B cell (primary cell): ENCODE measurements at regions not wholly inside any gene's neighbourhood (a gene's known extent, or its start where the extent isn't known, plus 50 kb on each side); places are given as distances from the start of the nearest gene placed in this dataset.

Experiments
- ATAC-seq: fragments of 200-7000 bp; cut with Tn5 transposase; one replicate; pipeline ENCODE4 v1.10.0; 2021; ENCODE audit warnings: low read depth, mild to moderate bottlenecking, moderate number of reproducible peaks, moderate library complexity
- CTCF ChIA-PET: fragments of 350-600 bp; sonication (Branson Sonifier 250); formaldehyde crosslinking; loops from one replicate; lab custom pipeline; 2021; ENCODE audit warnings: antibody characterized with exemption, inconsistent platforms; lab: Charles Lee
- POLR2A ChIA-PET: fragments of 350-600 bp; sonication (Branson Sonifier 250); formaldehyde crosslinking; loops from one replicate; lab custom pipeline; 2021; ENCODE audit warnings: antibody characterized with exemption; lab: Charles Lee
- DNase-seq: peaks from one replicate; pipeline ENCODE4 v3.0.0; 2013
- H2AFZ ChIP-seq: 2 replicates; pipeline ENCODE4 v1.6.1; 2012; ENCODE audit warnings: mild to moderate bottlenecking, low read depth, low read length; ENCODE audit not compliant: insufficient read depth, poor library complexity, severe bottlenecking
- H3K27ac ChIP-seq, 2 donors: 1 replicate in 1 of 2; 2 replicates in 1 of 2; pipeline ENCODE4 v1.5.1; 2012 to 2013; ENCODE audit warnings: low read length in 2 of 2, mild to moderate bottlenecking in 2 of 2, moderate library complexity in 1 of 2
- H3K27me3 ChIP-seq, 4 experiments: fragments of 200-600 bp in 1 of 4; sonication (generic) in 1 of 4; replicated peaks in 1 of 4; 1 replicate in 2 of 4; 2 replicates in 2 of 4; pipeline versions ENCODE4 v1.6.1 to v1.7.0; 2013 to 2016; ENCODE audit warnings: low read length in 3 of 4, mild to moderate bottlenecking in 2 of 4, mixed read lengths in 1 of 4, moderate library complexity in 1 of 4; ENCODE audit not compliant: insufficient read depth in 4 of 4, control insufficient read depth in 3 of 4; ENCODE audit errors: control extremely low read depth in 1 of 4
- H3K36me3 ChIP-seq, 2 experiments: replicated peaks in 1 of 2; 1 replicate in 1 of 2; 2 replicates in 1 of 2; pipeline versions ENCODE4 v1.6.1 to v1.7.1; 2013; ENCODE audit warnings: low read length in 1 of 2; ENCODE audit not compliant: insufficient read depth in 2 of 2, control insufficient read depth in 1 of 2; ENCODE audit errors: control extremely low read depth in 1 of 2, extremely low read depth in 1 of 2
- H3K4me1 ChIP-seq, 2 donors: fragments of 200-600 bp in 1 of 2; sonication (generic) in 1 of 2; 1 replicate in 1 of 2; 2 replicates in 1 of 2; pipeline versions ENCODE4 v1.5.1 to v1.6.1; 2013 to 2017; ENCODE audit warnings: low read length in 2 of 2; ENCODE audit not compliant: control insufficient read depth in 2 of 2, insufficient read depth in 2 of 2
- H3K4me2 ChIP-seq: replicated peaks from 2 replicates; pipeline ENCODE3; 2012; ENCODE audit warnings: mild to moderate bottlenecking, low read depth, low read length; ENCODE audit not compliant: poor library complexity, severe bottlenecking
- H3K4me3 ChIP-seq, 5 experiments: fragments of 200-600 bp in 1 of 5; sonication (generic) in 1 of 5; 1 replicate in 3 of 5; 2 replicates in 2 of 5; pipeline versions ENCODE4 v1.5.1 to v1.7.0; 2011 to 2016; ENCODE audit warnings: low read length in 4 of 5, mild to moderate bottlenecking in 4 of 5, low read depth in 2 of 5, control low read depth in 1 of 5, moderate library complexity in 1 of 5; ENCODE audit not compliant: insufficient read depth in 1 of 5; ENCODE audit errors: control extremely low read depth in 1 of 5, extremely low read depth in 1 of 5
- H3K79me2 ChIP-seq: fragments of 200-600 bp; sonication (generic); one replicate; pipeline ENCODE4 v1.6.0; 2016; ENCODE audit warnings: low read length; ENCODE audit not compliant: control insufficient read depth, insufficient read depth
- H3K9ac ChIP-seq: fragments of 200-600 bp; sonication (generic); 2 replicates; pipeline ENCODE4 v1.6.1; 2017; ENCODE audit warnings: mild to moderate bottlenecking, low read length, moderate library complexity
- H3K9me3 ChIP-seq, 3 donors: one replicate each; pipeline versions ENCODE4 v1.6.1 to v1.7.1; 2013; ENCODE audit warnings: low read length in 2 of 3; ENCODE audit not compliant: control insufficient read depth in 2 of 3, insufficient read depth in 1 of 3; ENCODE audit errors: control extremely low read depth in 1 of 3
- H4K20me1 ChIP-seq: 2 replicates; pipeline ENCODE4 v1.6.0; 2012; ENCODE audit warnings: mild to moderate bottlenecking, low read length; ENCODE audit not compliant: insufficient read depth, control insufficient read depth, poor library complexity, severe bottlenecking
- H3K27ac Mint-ChIP-seq: one replicate; pipeline ENCODE4 v1.8.0; 2021; ENCODE audit warnings: mixed read lengths
- H3K27me3 Mint-ChIP-seq: one replicate; pipeline ENCODE4 v1.8.0; 2021; ENCODE audit warnings: mixed read lengths
- H3K4me1 Mint-ChIP-seq: one replicate; pipeline ENCODE4 v1.8.0; 2021; ENCODE audit warnings: mixed read lengths
- H3K4me3 Mint-ChIP-seq: one replicate; pipeline ENCODE4 v1.8.0; 2021; ENCODE audit warnings: mixed read lengths
- H3K9me3 Mint-ChIP-seq: one replicate; pipeline ENCODE4 v1.8.0; 2022; ENCODE audit warnings: mixed read lengths; ENCODE audit not compliant: insufficient read depth
- EZH2 ChIP-seq: IDR thresholded peaks from 2 replicates; pipeline ENCODE4 v1.6.1; 2012; ENCODE audit warnings: borderline replicate concordance, low read depth, mild to moderate bottlenecking, moderate library complexity, low read length; ENCODE audit not compliant: insufficient read depth, poor library complexity, severe bottlenecking
- WGBS: methylation state at CpG from one replicate; pipeline ENCODE4 v1.1.5; 2013; ENCODE audit warnings: missing lambda C conversion rate; ENCODE audit not compliant: insufficient coverage; 5-methylcytosine and 5-hydroxymethylcytosine counted together
- intact Hi-C: fragments of 100-400 bp; cut with micrococcal nuclease; formaldehyde crosslinking; loops from one replicate; pipeline ENCODE4 v1.10.0; 2022
- TF ChIP-seq, protein P1 (sequence below): fragments of 200-600 bp; IDR thresholded peaks from one replicate; pipeline ENCODE4 v1.8.0; 2022; ENCODE audit warnings: antibody characterized with exemption, mild to moderate bottlenecking

DNA sequence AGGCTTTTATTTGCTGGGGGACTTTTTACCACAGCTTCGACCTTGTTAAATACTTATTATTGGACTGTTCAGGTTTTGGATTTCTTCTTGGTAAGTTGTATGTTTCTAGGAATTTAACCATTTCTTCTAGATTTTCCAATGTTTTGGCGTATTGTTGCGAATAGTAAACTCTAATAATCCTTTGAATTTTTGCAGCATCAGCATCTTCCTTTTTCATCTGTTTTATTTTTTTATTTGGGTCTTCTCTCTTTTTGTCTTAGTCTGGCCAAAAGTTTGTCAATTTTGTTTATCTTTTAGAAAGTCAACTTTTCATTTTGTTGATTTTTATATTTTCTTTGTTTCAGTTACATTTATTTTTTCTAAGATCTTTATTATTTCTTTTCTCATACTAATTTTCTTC, 1272.0 kb downstream of the HACE1 start:
- intact Hi-C loops = no loop called here
- Histone ChIP-seq H2AFZ (no peak overlapping the region), H3K27ac (no peak overlapping the region), H4K20me1 (no peaks in the 10 kb centered on the region), H3K79me2 (no peaks in the 10 kb centered on the region), H3K27me3 (no peaks in the 10 kb centered on the region), H3K36me3 (no peaks in the 10 kb centered on the region), H3K4me2 (no peak overlapping the region), H3K4me1 (no peaks in the 10 kb centered on the region), H3K9me3 (peaks cover 0 to 3% (median 0%) of the 10 kb centered on the region in 3 donors), H3K9ac (no peak overlapping the region), H3K4me3 (no peak overlapping the region)
- ChIA-PET CTCF (no interaction called here), POLR2A (no interaction called here)
- no CpG with 5 or more reads among the region's 3 CpGs for WGBS
- no peaks in the 10 kb centered on the region for H3K27me3 Mint-ChIP-seq
- ATAC-seq = no peak
- TF ChIP-seq EZH2 = no peak
- TF ChIP-seq, protein P1, sequence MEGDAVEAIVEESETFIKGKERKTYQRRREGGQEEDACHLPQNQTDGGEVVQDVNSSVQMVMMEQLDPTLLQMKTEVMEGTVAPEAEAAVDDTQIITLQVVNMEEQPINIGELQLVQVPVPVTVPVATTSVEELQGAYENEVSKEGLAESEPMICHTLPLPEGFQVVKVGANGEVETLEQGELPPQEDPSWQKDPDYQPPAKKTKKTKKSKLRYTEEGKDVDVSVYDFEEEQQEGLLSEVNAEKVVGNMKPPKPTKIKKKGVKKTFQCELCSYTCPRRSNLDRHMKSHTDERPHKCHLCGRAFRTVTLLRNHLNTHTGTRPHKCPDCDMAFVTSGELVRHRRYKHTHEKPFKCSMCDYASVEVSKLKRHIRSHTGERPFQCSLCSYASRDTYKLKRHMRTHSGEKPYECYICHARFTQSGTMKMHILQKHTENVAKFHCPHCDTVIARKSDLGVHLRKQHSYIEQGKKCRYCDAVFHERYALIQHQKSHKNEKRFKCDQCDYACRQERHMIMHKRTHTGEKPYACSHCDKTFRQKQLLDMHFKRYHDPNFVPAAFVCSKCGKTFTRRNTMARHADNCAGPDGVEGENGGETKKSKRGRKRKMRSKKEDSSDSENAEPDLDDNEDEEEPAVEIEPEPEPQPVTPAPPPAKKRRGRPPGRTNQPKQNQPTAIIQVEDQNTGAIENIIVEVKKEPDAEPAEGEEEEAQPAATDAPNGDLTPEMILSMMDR = no peak
- H3K9me3 Mint-ChIP-seq = peaks cover 8% of the 10 kb centered on the region
- H3K4me1 Mint-ChIP-seq = no peaks in the 10 kb centered on the region
- DNase-seq = no peak
- H3K27ac Mint-ChIP-seq = no peak overlapping the region
- H3K4me3 Mint-ChIP-seq = no peak overlapping the region

DNA sequence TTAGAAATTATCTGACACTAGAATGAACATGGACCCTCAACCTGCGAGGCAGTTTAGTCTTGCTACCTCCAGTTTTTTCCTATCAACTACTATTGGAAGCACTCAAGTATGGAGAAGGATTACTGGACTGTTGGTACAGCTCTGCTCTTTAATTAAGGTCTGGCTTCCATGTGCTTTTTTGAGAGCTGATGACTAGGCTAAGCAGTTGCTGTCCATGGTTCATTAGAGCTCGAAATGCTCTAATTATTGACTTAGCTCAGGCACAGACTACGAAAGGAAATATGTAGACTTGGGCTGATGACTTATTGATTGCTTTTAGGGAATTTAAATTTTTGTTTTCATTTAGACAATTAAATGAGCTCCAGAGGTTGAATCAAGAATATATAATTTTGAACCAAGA, 1281.6 kb downstream of the HACE1 start:
- intact Hi-C loops = no loop called here
- no peaks in the 10 kb centered on the region for H3K9me3 ChIP-seq
- H3K9me3 Mint-ChIP-seq = peaks cover 2% of the 10 kb centered on the region
- TF ChIP-seq, protein P1 = no peak
- no peak for TF ChIP-seq EZH2
- H4K20me1 ChIP-seq = no peaks in the 10 kb centered on the region
- DNase-seq = no peak
- WGBS = no CpG with 5 or more reads among the region's 3 CpGs
- no peak overlapping the region for H3K4me3 ChIP-seq
- no peak for ATAC-seq
- ChIA-PET POLR2A (no interaction called here), CTCF (no interaction called here)
- no peak overlapping the region for H3K4me3 Mint-ChIP-seq
- H3K79me2 ChIP-seq = no peaks in the 10 kb centered on the region
- no peak overlapping the region for H3K4me2 ChIP-seq
- no peaks in the 10 kb centered on the region for H3K27me3 Mint-ChIP-seq
- H3K36me3 ChIP-seq = no peaks in the 10 kb centered on the region
- H2AFZ ChIP-seq = no peak overlapping the region
- no peak overlapping the region for H3K27ac ChIP-seq
- no peaks in the 10 kb centered on the region for H3K27me3 ChIP-seq
- no peak overlapping the region for H3K9ac ChIP-seq
- no peaks in the 10 kb centered on the region for H3K4me1 ChIP-seq
- no peaks in the 10 kb centered on the region for H3K4me1 Mint-ChIP-seq
- no peak overlapping the region for H3K27ac Mint-ChIP-seq
